Left lung (tissue), 4 donors: ENCODE measurements at regions not wholly inside any gene's neighbourhood (a gene's known extent, or its start where the extent isn't known, plus 50 kb on each side); places are given as distances from the start of the nearest gene placed in this dataset.

Experiments
- ATAC-seq: fragments of 200-7000 bp; cut with Tn5 transposase; one replicate; pipeline ENCODE4 v1.9.1; 2020; ENCODE audit warnings: moderate library complexity
- DNase-seq, 4 donors: peaks; one replicate each; pipeline ENCODE4 v3.0.0-alpha.2; 2013 to 2020
- H3K27ac ChIP-seq, 2 donors: fragments of 200-600 bp; sonication (generic) in 1 of 2; one replicate each; pipeline versions ENCODE4 v1.5.0 to v1.8.0; 2020 to 2021
- H3K27me3 ChIP-seq, 2 donors: fragments of 200-600 bp; sonication (generic) in 1 of 2; one replicate each; pipeline versions ENCODE4 v1.5.0 to v1.8.0; 2020 to 2021
- H3K36me3 ChIP-seq, 2 donors: fragments of 200-600 bp; sonication (generic) in 1 of 2; one replicate each; pipeline versions ENCODE4 v1.5.0 to v1.8.0; 2020 to 2021
- H3K4me1 ChIP-seq, 2 donors: fragments of 200-600 bp; one replicate each; pipeline ENCODE4 v1.8.0; 2021
- H3K4me3 ChIP-seq, 2 donors: fragments of 200-600 bp; sonication (generic) in 1 of 2; one replicate each; pipeline versions ENCODE4 v1.5.0 to v1.8.0; 2020 to 2021; ENCODE audit warnings: mild to moderate bottlenecking in 1 of 2
- H3K9me3 ChIP-seq, 2 donors: fragments of 200-600 bp; sonication (generic) in 1 of 2; one replicate each; pipeline versions ENCODE4 v1.5.0 to v1.8.0; 2020 to 2021
- CTCF ChIP-seq, 2 donors: fragments of 200-600 bp; sonication (generic) in 1 of 2; IDR thresholded peaks; one replicate each; pipeline versions ENCODE4 v1.5.0 to v1.8.0; 2021; ENCODE audit warnings: antibody characterized with exemption in 2 of 2
- intact Hi-C, 2 donors: fragments of 100-400 bp; cut with DNase I; formaldehyde crosslinking; loops; one replicate each; pipeline versions ENCODE4 v1.11.2 to v1.14.2; 2022
- donor health status: DM: no; HTN: yes; CAD: no.
- donor health status: DM: no; HTN: no; CAD: no.

- intact Hi-C loops, result no loop called here
- H3K27me3 ChIP-seq, result peaks cover 0 to 25% of the 10 kb centered on the region in 2 donors
Measured at GRCh38 chr1:30405081-30405480, 318.3 kb downstream of the MATN1 start.

GRCh38 chr1:30404341-30404740, 319.0 kb downstream of the MATN1 start:
- H3K9me3 ChIP-seq, result no peaks in the 10 kb centered on the region
- TF ChIP-seq CTCF (IDR thresholded peaks at IDR 0.05), result no peak
- intact Hi-C loops, result no loop called here
- DNase-seq (peak in 1 of 4 donors; percentile 4), ATAC-seq (no peak)
- H3K27ac ChIP-seq, result no peak overlapping the region
- no peak overlapping the region for H3K4me3 ChIP-seq
- H3K27me3 ChIP-seq, result peaks cover 0 to 19% of the 10 kb centered on the region in 2 donors
- no peaks in the 10 kb centered on the region for H3K36me3 ChIP-seq
- H3K4me1 ChIP-seq, result no peaks in the 10 kb centered on the region

More at GRCh38 chr1:30405081-30405480, 318.3 kb downstream of the MATN1 start:
- no peak overlapping the region for H3K27ac ChIP-seq
- DNase-seq (peak in 1 of 4 donors; percentile 8), ATAC-seq (no peak)
- no peaks in the 10 kb centered on the region for H3K9me3 ChIP-seq
- H3K4me3 ChIP-seq, result no peak overlapping the region
- TF ChIP-seq CTCF (IDR thresholded peaks at IDR 0.05), result no peak
- no peaks in the 10 kb centered on the region for H3K36me3 ChIP-seq
- no peaks in the 10 kb centered on the region for H3K4me1 ChIP-seq

GRCh38 chr1:30403726-30404125, 319.7 kb downstream of the MATN1 start:
- intact Hi-C loops, result no loop called here
- Histone ChIP-seq H3K9me3 (no peaks in the 10 kb centered on the region), H3K27ac (no peak overlapping the region), H3K36me3 (no peaks in the 10 kb centered on the region), H3K4me1 (no peaks in the 10 kb centered on the region), H3K4me3 (no peak overlapping the region), H3K27me3 (peaks cover 0 to 19% of the 10 kb centered on the region in 2 donors)
- ATAC-seq (no peak), DNase-seq (no peak)
- no peak for TF ChIP-seq CTCF (IDR thresholded peaks at IDR 0.05)

GRCh38 chr1:30403061-30403645, 320.2 kb downstream of the MATN1 start:
- Histone ChIP-seq H3K27me3 (peaks cover 0 to 17% of the 10 kb centered on the region in 2 donors), H3K27ac (no peak overlapping the region), H3K4me1 (no peaks in the 10 kb centered on the region), H3K9me3 (no peaks in the 10 kb centered on the region), H3K4me3 (no peak overlapping the region), H3K36me3 (no peaks in the 10 kb centered on the region)
- intact Hi-C loops, result no loop called here
- no peak for TF ChIP-seq CTCF (IDR thresholded peaks at IDR 0.05)
- DNase-seq (peak in 1 of 4 donors; percentile 4), ATAC-seq (no peak)

GRCh38 chr1:30402031-30402430, 321.4 kb downstream of the MATN1 start:
- no peak for TF ChIP-seq CTCF (IDR thresholded peaks at IDR 0.05)
- no peak overlapping the region for H3K4me3 ChIP-seq
- no peak for ATAC-seq
- H3K9me3 ChIP-seq, result no peaks in the 10 kb centered on the region
- no peaks in the 10 kb centered on the region for H3K36me3 ChIP-seq
- no peaks in the 10 kb centered on the region for H3K4me1 ChIP-seq
- no peak overlapping the region for H3K27ac ChIP-seq
- DNase-seq, result peak in 1 of 4 donors; percentile 7
- H3K27me3 ChIP-seq, result peaks cover 0 to 7% of the 10 kb centered on the region in 2 donors
- intact Hi-C loops, result no loop called here
